ENCODE measurements at regions not wholly inside any gene's neighbourhood (a gene's known extent, or its start where the extent isn't known, plus 50 kb on each side); places are given as distances from the start of the nearest gene placed in this dataset.

DNA sequence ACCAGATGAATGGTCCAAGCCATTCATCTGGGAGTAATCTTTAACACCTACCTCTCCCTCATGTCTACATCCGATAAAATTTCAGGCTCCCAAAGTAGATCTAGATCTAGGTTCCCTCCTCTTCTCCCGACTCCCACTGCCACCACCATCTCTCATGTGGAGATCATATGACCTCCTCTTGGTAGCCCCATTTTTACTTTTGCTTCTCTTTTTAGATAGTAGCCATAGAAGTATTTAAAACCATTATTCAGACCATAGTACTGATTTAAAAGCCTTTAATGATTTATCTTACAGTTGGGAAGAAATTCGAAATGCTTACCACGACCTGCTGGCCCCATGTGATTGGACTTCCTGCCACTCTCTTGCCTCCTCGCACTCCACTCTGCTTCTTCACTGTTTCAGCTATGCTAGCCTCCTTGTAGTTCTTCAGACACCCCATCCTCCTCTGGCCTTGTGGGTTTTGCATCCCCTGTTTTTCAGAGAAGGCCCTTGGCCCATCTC lies 98.5 kb downstream of the RASSF10 start:
- no peaks in the 10 kb centered on the region for H3K9me3 ChIP-seq
- DNase-seq (ENCODE audit: low spot score) = no peak
- no peak overlapping the region for H3K27ac ChIP-seq
- TF ChIP-seq, protein P1, sequence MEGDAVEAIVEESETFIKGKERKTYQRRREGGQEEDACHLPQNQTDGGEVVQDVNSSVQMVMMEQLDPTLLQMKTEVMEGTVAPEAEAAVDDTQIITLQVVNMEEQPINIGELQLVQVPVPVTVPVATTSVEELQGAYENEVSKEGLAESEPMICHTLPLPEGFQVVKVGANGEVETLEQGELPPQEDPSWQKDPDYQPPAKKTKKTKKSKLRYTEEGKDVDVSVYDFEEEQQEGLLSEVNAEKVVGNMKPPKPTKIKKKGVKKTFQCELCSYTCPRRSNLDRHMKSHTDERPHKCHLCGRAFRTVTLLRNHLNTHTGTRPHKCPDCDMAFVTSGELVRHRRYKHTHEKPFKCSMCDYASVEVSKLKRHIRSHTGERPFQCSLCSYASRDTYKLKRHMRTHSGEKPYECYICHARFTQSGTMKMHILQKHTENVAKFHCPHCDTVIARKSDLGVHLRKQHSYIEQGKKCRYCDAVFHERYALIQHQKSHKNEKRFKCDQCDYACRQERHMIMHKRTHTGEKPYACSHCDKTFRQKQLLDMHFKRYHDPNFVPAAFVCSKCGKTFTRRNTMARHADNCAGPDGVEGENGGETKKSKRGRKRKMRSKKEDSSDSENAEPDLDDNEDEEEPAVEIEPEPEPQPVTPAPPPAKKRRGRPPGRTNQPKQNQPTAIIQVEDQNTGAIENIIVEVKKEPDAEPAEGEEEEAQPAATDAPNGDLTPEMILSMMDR (IDR thresholded peaks at IDR 0.05) = no peak
- peaks cover 0 to 12% of the 10 kb centered on the region in 2 donors for H3K4me1 ChIP-seq
- H3K4me3 ChIP-seq = no peak overlapping the region
- H3K36me3 ChIP-seq = no peaks in the 10 kb centered on the region
- H3K27me3 ChIP-seq = no peaks in the 10 kb centered on the region

DNA sequence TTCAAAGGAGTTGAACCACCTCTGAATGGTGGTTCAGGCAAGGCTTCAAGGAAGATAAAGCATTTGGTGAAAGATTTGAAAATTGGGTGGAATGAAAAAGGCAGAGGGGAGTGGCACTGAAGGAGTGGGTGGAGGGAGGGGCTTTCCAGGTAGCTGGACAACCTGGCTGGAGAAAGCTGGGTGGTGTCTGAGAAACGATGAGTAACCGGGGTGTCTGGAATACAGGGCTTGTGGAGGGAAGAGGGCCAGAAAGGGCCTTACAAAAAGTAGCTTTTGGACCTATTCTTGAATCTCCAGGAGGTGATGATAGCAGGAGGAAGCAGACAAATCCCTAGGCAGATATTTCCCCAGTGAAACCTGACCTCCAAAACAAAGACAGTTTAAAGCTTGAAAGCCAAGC lies 99.3 kb downstream of the RASSF10 start:
- DNase-seq (ENCODE audit: low spot score) = no peak
- no peaks in the 10 kb centered on the region for H3K36me3 ChIP-seq
- no peak overlapping the region for H3K27ac ChIP-seq
- H3K27me3 ChIP-seq = no peaks in the 10 kb centered on the region
- H3K4me3 ChIP-seq = no peak overlapping the region
- no peaks in the 10 kb centered on the region for H3K9me3 ChIP-seq
- TF ChIP-seq, protein P1 (IDR thresholded peaks at IDR 0.05) = no peak
- H3K4me1 ChIP-seq = peaks cover 0 to 12% of the 10 kb centered on the region in 2 donors

DNA sequence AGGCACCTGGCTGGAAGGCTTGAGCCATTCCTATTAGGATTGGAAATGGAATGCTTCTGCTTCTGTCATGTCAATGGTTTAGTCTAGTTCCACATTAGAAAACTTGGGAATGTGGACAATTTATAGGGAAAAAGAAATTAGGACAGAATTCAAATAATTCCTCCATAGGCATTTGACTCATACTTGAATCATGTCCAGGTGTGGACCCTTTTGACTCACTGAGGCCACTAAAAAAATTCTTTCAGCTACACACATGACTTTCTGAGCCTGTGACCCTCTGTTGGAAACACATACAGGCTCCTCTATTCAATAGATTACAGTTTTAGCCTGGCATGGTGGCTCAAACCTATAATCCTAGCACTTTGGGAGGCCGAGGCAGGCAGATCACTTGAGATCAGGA lies 100.5 kb downstream of the RASSF10 start:
- no peaks in the 10 kb centered on the region for H3K9me3 ChIP-seq
- no peaks in the 10 kb centered on the region for H3K36me3 ChIP-seq
- H3K27me3 ChIP-seq = no peaks in the 10 kb centered on the region
- TF ChIP-seq, protein P1 (IDR thresholded peaks at IDR 0.05) = no peak
- H3K27ac ChIP-seq = no peak overlapping the region
- peaks cover 0 to 12% of the 10 kb centered on the region in 2 donors for H3K4me1 ChIP-seq
- DNase-seq (ENCODE audit: low spot score) = no peak
- H3K4me3 ChIP-seq = no peak overlapping the region

DNA sequence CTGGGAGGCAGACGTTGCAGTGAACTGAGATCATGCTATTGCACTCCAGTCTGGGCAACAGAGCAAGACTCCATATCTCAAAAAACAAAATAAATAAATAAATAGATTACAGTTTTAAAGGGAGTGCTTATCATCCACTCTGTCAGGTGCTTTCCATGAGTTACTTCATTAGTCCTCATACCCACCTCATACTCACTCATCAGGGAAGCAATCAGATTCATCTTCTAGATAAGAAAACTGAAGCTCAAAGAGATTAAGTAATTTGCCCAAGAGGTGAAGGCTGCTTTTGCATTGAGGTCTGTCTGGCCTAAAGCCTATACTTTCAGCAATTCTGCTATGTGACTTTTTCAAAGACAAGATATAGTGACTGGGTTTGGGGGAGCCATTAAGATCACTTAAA lies 101.0 kb downstream of the RASSF10 start:
- Histone ChIP-seq H3K4me3 (no peak overlapping the region), H3K4me1 (peaks cover 0 to 12% of the 10 kb centered on the region in 2 donors), H3K27ac (no peak overlapping the region), H3K27me3 (no peaks in the 10 kb centered on the region), H3K36me3 (no peaks in the 10 kb centered on the region), H3K9me3 (no peaks in the 10 kb centered on the region)
- TF ChIP-seq, protein P1 (IDR thresholded peaks at IDR 0.05) = no peak
- no peak for DNase-seq (ENCODE audit: low spot score)

DNA sequence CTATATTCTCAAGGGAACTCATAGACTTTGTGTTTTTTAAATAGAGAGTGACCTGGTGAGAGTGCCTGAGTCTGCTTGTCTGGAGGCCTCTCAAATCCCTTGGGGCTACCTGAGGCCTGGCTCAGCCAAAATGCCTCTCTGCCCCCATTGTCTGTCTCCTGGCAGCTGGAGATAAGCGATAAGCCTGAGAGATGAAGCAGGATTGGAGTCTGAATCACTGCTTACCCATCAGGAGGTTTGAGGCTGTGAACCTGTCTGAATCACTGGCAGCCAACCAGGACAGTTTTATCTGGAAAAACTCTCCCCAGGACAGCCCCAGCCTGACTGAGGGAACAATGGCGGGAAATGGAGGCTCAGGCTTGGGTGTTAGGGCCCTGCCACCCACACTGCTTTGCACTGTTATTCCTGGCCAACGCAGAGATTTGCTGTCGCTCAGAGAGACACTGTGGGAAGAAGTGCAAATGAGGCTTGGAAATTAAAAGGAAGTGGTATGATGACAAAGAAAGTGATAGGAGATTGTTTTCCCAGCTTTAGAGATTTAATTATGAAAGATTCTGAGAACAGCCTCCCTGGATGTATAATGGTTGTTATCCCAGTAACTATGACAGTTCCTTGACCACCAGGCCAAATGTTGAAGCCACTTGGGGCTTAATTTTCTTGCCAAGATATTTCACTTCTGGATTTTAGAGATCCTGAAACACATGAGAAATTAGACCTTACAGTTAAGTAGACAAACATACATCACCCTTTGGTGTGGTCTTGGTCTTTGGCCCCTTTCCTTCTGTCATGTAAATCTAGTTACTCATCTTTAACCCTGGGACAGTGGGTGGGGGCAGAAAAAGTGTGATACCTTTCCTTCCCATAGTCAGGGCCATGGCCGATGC lies 102.1 kb downstream of the RASSF10 start:
- TF ChIP-seq, protein P1 (IDR thresholded peaks at IDR 0.05) = no peak
- Histone ChIP-seq H3K36me3 (no peaks in the 10 kb centered on the region), H3K4me3 (no peak overlapping the region), H3K27me3 (no peaks in the 10 kb centered on the region), H3K9me3 (no peaks in the 10 kb centered on the region), H3K27ac (no peak overlapping the region), H3K4me1 (peaks cover 0 to 8% of the 10 kb centered on the region in 2 donors)
- no peak for DNase-seq (ENCODE audit: low spot score)
